Erythroblast (primary cell): ENCODE measurements at regions not wholly inside any gene's neighbourhood (a gene's known extent, or its start where the extent isn't known, plus 50 kb on each side); places are given as distances from the start of the nearest gene placed in this dataset.

Source experiments
- GATA1 ChIP-seq: IDR thresholded peaks from 2 replicates; pipeline ENCODE4 v1.6.1; 2011; ENCODE audit warnings: low read depth, mild to moderate bottlenecking, control low read depth, low read length, moderate library complexity
- POLR2A ChIP-seq: IDR thresholded peaks from 2 replicates; pipeline ENCODE4 v1.6.1; 2011; ENCODE audit warnings: mild to moderate bottlenecking, low read length

DNA sequence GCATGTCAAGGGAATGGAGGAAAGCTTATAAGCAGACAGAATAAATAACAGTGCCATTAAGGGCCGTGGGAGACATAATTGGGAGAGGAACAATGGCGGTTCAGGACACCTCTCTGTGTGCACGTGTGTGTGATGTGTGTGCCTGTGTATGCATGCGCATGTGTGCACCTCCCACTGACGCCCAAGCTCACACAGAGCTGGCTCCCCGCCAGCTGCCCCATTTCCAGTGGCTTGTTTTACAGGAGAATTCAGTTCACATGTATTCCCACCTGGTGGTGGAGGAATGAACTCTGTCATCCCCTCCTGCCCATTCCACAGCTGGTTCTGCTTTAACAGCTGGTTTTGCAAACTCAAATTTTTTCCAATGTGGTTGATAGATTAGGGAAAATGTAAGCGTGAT lies 262.2 kb downstream of the AJAP1 start:
- no peak for TF ChIP-seq POLR2A
- TF ChIP-seq GATA1: no peak
